ENCODE measurements at regions not wholly inside any gene's neighbourhood (a gene's known extent, or its start where the extent isn't known, plus 50 kb on each side); places are given as distances from the start of the nearest gene placed in this dataset.

- WGBS, 2 donors: 60 to 73% methylated on average over 1 of the region's 1 CpG
- no peaks in the 10 kb centered on the region for H3K36me3 ChIP-seq
Measured at GRCh38 chr6:80940571-80940970, 811.9 kb downstream of the TENT5A start.

GRCh38 chr6:80939898-80940297 lies 812.6 kb downstream of the TENT5A start:
- H3K4me3 ChIP-seq: no peak overlapping the region
- no peaks in the 10 kb centered on the region for H3K36me3 ChIP-seq
- TF ChIP-seq CTCF (IDR thresholded peaks at IDR 0.05): no peak
- no peaks in the 10 kb centered on the region for H3K27me3 ChIP-seq
- H3K4me1 ChIP-seq: peaks cover 0 to 8% (median 0%) of the 10 kb centered on the region in 9 donors
- no peak for DNase-seq
- H3K9me3 ChIP-seq: peaks cover 0 to 20% (median 0%) of the 10 kb centered on the region in 11 donors
- H3K27ac ChIP-seq: no peak overlapping the region
- ATAC-seq: no peak
- intact Hi-C loops (cut with DNase I): no loop called here

More at GRCh38 chr6:80940571-80940970, 811.9 kb downstream of the TENT5A start:
- no peak for DNase-seq
- Histone ChIP-seq H3K4me1 (peaks cover 0 to 8% (median 0%) of the 10 kb centered on the region in 9 donors), H3K27me3 (no peaks in the 10 kb centered on the region), H3K27ac (no peak overlapping the region), H3K4me3 (no peak overlapping the region), H3K9me3 (peaks cover 0 to 17% (median 0%) of the 10 kb centered on the region in 11 donors)
- intact Hi-C loops (cut with DNase I): no loop called here
- ATAC-seq: no peak
- TF ChIP-seq CTCF (IDR thresholded peaks at IDR 0.05): no peak

DNA sequence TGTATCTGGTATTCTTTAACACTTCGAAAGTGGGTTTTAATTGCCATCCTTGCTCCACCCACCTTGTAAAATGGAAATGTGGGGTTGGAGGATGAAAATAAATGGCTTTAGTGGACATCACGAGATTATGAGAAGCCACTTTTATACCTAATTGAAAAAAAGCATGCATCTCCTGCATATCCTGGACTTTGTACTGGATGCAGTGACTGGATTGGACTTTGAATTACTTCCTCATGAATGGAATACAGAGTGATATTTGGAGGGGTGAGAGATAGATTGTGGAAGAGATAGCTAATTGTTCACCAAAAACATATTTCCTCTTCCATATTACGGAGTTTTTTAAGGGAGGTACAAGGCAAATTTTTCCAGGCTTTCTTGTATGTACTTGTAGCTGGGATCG lies 813.0 kb downstream of the TENT5A start:
- no peak overlapping the region for H3K27ac ChIP-seq
- WGBS, 2 donors: 77 to 83% methylated on average over 4 of the region's 4 CpGs
- H3K4me3 ChIP-seq: no peak overlapping the region
- intact Hi-C loops (cut with DNase I): no loop called here
- peaks cover 0 to 8% (median 0%) of the 10 kb centered on the region in 9 donors for H3K4me1 ChIP-seq
- no peak for ATAC-seq
- TF ChIP-seq CTCF (IDR thresholded peaks at IDR 0.05): no peak
- DNase-seq: no peak
- H3K36me3 ChIP-seq: no peaks in the 10 kb centered on the region
- no peaks in the 10 kb centered on the region for H3K27me3 ChIP-seq
- peaks cover 0 to 24% (median 0%) of the 10 kb centered on the region in 11 donors for H3K9me3 ChIP-seq

GRCh38 chr6:80938131-80938530 lies 814.4 kb downstream of the TENT5A start:
- ATAC-seq (no peak), DNase-seq (no peak)
- Histone ChIP-seq H3K27ac (no peak overlapping the region), H3K4me3 (no peak overlapping the region), H3K27me3 (no peaks in the 10 kb centered on the region), H3K9me3 (peaks cover 0 to 35% (median 0%) of the 10 kb centered on the region in 11 donors), H3K4me1 (peaks cover 0 to 8% (median 0%) of the 10 kb centered on the region in 9 donors), H3K36me3 (no peaks in the 10 kb centered on the region)
- 56 to 64% methylated on average over 1 of the region's 1 CpG for WGBS, 2 donors
- no peak for TF ChIP-seq CTCF (IDR thresholded peaks at IDR 0.05)
- intact Hi-C loops (cut with DNase I): no loop called here
